Skin epidermis (tissue), 12 donors: ENCODE measurements at regions not wholly inside any gene's neighbourhood (a gene's known extent, or its start where the extent isn't known, plus 50 kb on each side); places are given as distances from the start of the nearest gene placed in this dataset.
"Not testable (repeated sequence)": the region's sequence is repeated elsewhere in the genome, so short reads cannot be mapped to it uniquely, and the experiment has no call there.

Experiments
- H3K27ac ChIP-seq, 21 experiments: fragments of 200-600 bp; sonication (generic) in 11 of 21; one replicate each; pipeline ENCODE4 v1.5.0; 2020; ENCODE audit warnings: mild to moderate bottlenecking in 3 of 21, inconsistent platforms in 2 of 21, moderate library complexity in 2 of 21
- H3K4me3 ChIP-seq, 7 experiments: fragments of 200-600 bp; sonication (generic) in 2 of 7; one replicate each; pipeline ENCODE4 v1.5.0; 2020; ENCODE audit warnings: inconsistent platforms in 2 of 7, mild to moderate bottlenecking in 2 of 7, moderate library complexity in 1 of 7

DNA sequence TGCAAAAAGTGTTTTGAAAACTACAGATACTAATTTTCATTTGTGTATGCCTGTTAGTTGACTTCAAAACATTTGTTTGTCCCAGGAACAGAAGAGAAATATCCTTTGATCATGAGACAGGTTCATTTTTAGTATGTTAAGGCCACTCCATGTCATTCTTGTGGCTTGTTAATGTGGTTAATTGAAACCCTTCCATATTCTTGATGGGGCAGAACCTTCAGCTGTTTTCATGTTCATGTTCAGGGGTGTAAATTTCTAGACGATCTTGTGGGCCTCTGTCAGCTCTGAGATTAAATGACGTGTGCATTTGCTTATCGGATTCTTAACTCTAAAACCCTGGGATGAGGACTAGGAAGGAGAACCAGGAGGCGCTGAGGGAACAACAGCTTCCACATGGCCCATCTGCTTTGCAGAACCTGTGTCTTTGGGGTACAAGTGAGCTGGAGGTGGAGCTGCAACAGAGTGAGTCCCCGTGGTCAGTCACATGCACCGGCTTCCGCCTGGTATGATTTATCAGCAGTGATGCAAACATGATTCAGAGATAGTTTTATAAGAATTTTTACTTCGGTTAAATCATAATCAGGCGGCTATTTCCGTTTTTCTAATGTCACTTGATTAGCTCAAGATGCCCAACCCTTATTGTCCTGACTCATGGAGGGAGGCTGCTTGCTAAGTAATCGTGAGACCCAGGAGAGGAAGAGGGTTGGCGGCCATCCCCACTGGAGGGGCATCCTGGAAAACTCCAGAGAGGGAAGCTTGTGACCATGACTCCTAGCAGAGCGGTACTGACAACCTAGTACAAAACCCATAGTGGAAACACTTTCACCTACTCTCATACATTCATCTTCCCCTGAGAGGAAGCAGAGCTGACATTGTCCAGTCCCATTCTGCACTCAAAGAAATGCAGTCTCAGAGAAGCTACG is 138.4 kb downstream of the C9orf152 start:
- no peak overlapping the region for H3K4me3 ChIP-seq
- peak overlapping the region in 12 of 21 experiments; percentile 8 to 79 (median 47) for H3K27ac ChIP-seq

- Histone ChIP-seq H3K27ac (peak overlapping the region in 7 of 21 experiments; percentile 0 to 63 (median 21)), H3K4me3 (no peak overlapping the region)
Measured at GRCh38 chr9:110072597-110073355, 135.2 kb downstream of the C9orf152 start.

GRCh38 chr9:110073356-110073905 is 134.5 kb downstream of the C9orf152 start:
- Histone ChIP-seq H3K4me3 (no peak overlapping the region), H3K27ac (peak overlapping the region in 4 of 21 experiments; percentile 0 to 75 (median 54))

DNA sequence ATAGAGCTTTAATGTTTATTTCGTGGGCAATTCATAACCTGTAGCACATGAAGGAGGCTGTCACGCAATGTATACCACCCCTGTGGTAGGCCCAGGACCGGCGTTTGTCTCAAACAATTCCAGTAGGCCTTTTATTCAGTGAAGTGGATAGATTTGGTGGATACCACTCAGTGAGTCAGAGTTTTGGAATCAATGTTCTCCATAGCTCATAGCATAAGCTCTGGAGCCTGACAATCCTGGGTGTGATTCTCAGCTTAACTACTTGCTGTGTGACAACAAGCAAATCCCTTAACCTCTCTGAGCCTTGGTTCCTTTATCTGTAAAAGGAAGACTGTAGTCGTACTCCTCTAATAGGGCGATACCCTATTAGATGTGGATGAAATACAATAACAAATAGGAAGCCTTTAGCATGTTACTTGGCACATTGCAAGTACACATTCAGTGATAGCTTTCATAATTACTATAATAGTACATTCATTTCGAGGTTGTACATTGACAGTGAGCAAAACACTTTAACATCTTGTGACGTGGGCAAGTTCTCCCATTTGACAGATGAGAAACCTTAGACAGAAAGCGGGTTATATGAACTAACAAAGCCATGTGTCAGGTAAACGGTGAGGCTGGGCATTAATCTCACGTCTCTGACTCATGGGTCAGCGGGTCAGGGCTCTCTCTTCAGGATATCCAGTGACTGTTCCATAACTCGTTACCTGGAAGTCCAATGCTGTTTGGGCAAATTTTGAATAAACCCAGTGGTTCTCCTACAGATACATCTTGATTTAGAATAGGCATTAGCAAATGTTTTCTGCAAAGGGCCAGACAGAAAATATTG is 130.8 kb downstream of the C9orf152 start:
- Histone ChIP-seq H3K27ac (peak overlapping the region in 4 of 21 experiments; percentile 39 to 64 (median 50)), H3K4me3 (no peak overlapping the region)

DNA sequence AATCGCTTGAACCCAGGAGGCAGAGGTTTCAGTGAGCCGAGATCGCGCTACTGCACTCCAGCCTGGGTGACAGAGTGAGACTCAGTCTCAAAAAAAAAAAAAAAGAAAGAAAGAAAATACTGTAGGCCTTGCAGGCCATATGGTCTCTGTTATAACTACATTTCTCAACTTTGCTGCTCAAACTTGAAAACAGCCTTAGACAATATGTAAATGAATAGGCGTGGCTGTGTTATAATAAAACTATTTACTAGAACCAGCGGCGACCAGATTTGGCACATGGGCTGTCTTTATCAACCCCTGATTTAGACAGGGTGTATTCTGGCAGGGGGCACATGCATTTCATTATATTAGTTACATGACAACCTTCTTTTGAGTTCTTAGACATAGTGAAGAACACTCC is 130.0 kb downstream of the C9orf152 start:
- Histone ChIP-seq H3K27ac (peak overlapping the region in 4 of 21 experiments; percentile 39 to 64 (median 50)), H3K4me3 (no peak overlapping the region)

GRCh38 chr9:110078604-110079003 is 129.4 kb downstream of the C9orf152 start:
- H3K4me3 ChIP-seq, result no peak overlapping the region
- H3K27ac ChIP-seq, result peak overlapping the region in 1 of 21 experiments; percentile 44

GRCh38 chr9:110081395-110081794 is 126.6 kb downstream of the C9orf152 start:
- no peak overlapping the region for H3K4me3 ChIP-seq
- H3K27ac ChIP-seq, result peak overlapping the region in 9 of 21 experiments; percentile 0 to 71 (median 56)

DNA sequence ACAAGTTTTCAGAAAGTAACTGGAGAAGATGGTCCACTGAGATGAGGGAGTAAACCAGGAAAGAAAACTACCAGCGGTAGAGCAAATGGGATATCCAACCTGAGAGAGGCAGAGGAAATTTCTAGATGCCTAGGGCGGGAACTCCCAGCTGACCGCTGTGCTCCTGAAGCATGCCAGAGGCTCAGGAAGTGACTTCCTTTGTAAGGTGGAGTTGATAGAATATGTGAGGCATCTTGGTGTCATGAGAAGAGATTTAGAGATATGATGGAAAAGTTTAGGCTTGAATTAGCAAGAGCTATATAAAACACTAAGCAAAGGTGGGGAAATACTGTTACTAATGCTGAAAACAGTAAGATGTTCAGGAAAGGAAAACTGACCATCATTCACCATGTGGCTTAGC is 124.1 kb downstream of the C9orf152 start:
- Histone ChIP-seq H3K4me3 (no peak overlapping the region), H3K27ac (no peak overlapping the region)

GRCh38 chr9:110086537-110086936 is 121.4 kb downstream of the C9orf152 start:
- Histone ChIP-seq H3K4me3 (no peak overlapping the region), H3K27ac (no peak overlapping the region)

DNA sequence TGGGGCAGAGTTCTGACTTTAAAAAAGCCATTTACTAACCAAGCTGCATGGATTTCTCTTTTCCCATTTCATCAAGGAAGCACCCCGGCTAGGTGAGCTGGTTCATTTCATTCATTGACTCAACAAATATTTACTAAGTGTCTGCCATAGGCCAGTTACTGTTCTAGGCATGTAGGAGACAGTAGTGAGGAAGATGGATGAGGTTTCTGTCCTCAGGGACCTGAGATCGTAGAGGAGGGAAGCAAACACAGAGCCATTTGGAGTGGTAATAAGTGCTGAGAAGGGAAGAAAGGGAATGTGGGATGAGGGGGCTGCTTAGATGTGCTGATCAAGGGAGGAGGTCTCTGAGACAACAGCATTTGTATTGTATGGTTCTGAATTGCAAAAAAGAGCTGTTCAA is 120.4 kb downstream of the C9orf152 start:
- H3K27ac ChIP-seq, result no peak overlapping the region
- no peak overlapping the region for H3K4me3 ChIP-seq

DNA sequence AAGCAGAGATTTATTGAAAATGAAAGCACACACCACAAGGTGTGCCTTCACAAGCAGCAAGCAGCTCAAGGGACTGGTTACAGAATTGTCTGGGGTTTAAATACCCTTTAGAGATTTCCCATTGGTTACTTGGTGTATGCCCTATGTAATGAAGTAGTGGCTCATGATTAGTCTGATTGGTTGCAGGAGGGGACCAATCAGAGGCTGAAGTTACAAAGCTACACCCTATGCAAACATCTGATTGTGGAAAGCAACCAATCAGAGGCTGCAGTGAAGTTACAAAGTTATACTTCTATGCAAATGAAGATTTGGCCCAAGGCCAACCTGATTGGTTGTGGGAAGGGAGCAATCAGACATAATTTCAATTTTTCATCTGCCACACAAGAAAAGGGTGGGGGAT is 119.9 kb downstream of the C9orf152 start:
- no peak overlapping the region for H3K27ac ChIP-seq
- no peak overlapping the region for H3K4me3 ChIP-seq

GRCh38 chr9:110089681-110090370 is 118.1 kb downstream of the C9orf152 start:
- Histone ChIP-seq H3K4me3 (no peak overlapping the region), H3K27ac (peak overlapping the region in 1 of 21 experiments; percentile 51)

DNA sequence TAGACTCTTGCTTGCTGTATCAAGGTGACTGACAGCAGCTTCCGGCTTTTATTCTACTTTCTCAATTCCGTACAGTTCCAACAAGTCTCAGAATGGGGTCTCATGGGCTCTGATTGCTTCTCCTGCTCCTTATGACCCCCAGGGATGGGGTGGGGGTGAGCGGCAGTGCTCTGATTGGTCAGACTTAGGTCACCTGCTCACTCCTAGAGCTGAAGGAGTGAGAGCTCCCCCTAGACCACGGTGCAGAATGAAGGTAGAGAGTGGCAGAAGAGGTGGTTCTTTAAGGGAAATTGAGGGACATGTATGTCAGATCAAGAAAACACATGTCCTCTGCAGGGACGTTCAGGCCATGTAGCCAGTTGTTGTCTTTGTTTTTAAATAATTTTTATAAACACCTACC is 115.2 kb downstream of the C9orf152 start:
- no peak overlapping the region for H3K4me3 ChIP-seq
- no peak overlapping the region for H3K27ac ChIP-seq

DNA sequence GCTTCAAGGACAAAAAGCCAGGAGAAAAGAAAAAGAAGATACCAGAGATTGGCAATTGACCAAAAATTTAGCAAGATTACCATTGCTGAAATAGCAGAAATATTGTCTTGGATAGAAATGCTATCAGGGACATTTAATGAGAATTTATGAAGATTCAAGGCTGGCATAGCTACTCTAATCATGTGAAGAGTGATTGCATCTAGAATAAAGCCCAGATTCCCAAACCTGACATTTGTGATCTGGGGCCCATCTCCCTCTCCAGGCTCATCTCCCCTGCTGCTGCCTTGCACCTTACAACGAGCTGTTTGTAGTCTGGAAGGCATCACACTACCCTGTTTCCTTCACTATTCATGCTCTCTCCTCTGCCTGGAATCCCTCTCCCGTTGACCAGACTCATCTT is 114.5 kb downstream of the C9orf152 start:
- no peak overlapping the region for H3K4me3 ChIP-seq
- H3K27ac ChIP-seq, result no peak overlapping the region

DNA sequence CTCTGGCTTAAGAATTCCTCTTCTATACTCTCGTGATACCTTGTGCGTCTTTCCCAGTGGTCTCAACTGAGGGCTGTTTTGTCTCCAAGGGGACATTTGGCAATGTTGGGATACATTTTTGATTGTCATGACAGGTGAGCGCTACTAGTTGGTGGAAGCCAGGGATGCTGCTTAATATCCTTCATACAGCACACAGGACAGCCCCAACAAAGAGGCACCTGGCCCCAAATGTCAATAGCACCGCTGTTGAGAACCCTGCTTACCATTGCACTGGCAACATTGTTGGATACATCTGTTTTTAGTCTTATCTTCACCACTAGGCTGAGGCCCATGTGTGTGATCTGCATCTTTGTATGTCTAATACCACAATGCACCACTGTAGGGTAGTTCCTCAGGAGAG is 114.1 kb downstream of the C9orf152 start:
- Histone ChIP-seq H3K27ac (no peak overlapping the region), H3K4me3 (no peak overlapping the region)

DNA sequence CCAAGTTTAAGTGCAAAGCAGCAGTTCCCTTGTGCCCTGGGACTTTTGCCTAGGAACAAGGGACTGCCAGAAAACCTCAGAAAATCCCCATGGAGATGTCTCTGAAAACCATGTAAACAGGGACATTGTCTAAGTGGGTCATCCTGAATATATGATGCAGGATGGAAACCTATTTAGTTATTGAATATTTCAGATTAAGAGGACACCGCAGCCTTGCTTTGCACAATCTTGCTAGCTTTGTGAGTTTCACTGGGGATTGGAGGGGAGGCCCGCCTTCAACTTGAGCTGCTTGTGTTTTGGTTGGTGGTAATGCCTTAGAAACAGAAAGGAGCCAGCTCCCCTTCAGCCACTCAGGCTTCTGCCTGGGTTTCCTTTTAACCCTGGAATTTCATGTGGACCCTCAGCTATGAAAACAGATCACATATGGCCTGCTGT is 112.8 kb downstream of the C9orf152 start:
- H3K4me3 ChIP-seq, result no peak overlapping the region
- peak overlapping the region in 12 of 21 experiments; percentile 1 to 69 (median 18) for H3K27ac ChIP-seq

GRCh38 chr9:110095776-110096175 is 112.2 kb downstream of the C9orf152 start:
- peak overlapping the region in 8 of 21 experiments; percentile 1 to 69 (median 35) for H3K27ac ChIP-seq
- H3K4me3 ChIP-seq, result no peak overlapping the region

DNA sequence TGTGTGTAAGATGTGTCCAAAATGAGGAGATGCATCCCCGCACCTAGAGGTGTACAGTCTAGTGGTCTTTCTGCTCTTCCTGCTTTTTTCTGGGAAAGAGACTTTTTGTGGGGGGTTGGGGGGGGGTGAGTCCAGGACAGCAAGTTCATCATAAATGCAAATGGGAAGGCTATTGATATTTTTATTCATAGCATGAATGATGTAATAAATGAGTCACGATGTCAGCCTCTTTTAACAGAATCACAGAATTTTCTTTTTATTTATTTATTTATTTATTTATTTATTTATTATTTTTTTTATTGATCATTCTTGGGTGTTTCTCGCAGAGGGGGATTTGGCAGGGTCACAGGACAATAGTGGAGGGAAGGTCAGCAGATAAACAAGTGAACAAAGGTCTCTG is 111.3 kb downstream of the C9orf152 start:
- H3K4me3 ChIP-seq, result not testable (repeated sequence)
- H3K27ac ChIP-seq, result peak overlapping the region in 3 of 21 experiments; percentile 45 to 69 (median 59)
